Prostate gland (tissue), 2 donors: ENCODE measurements at regions not wholly inside any gene's neighbourhood (a gene's known extent, or its start where the extent isn't known, plus 50 kb on each side); places are given as distances from the start of the nearest gene placed in this dataset.

Source experiments
- DNase-seq: peaks from one replicate; pipeline ENCODE4 v3.0.0-alpha.2; 2019; ENCODE audit warnings: low spot score
- H3K27ac ChIP-seq, 2 donors: fragments of 200-600 bp; sonication (generic); 2 replicates each; pipeline ENCODE4 v1.5.1; 2017 to 2019
- H3K27me3 ChIP-seq: fragments of 200-600 bp; sonication (generic); replicated peaks from 2 replicates; pipeline ENCODE4 v1.5.1; 2019; ENCODE audit not compliant: insufficient read depth
- H3K36me3 ChIP-seq, 2 donors: fragments of 200-600 bp; sonication (generic); 1 replicate in 1 of 2; 2 replicates in 1 of 2; pipeline versions ENCODE4 v1.5.1 to v1.8.1; 2017 to 2019
- H3K4me1 ChIP-seq: fragments of 200-600 bp; sonication (generic); replicated peaks from 2 replicates; pipeline ENCODE4 v1.5.1; 2019
- H3K4me3 ChIP-seq, 2 donors: fragments of 200-600 bp; sonication (generic); 2 replicates each; pipeline ENCODE4 v1.5.1; 2017 to 2019
- H3K9me3 ChIP-seq: fragments of 200-600 bp; sonication (generic); 2 replicates; pipeline ENCODE4 v1.5.1; 2017
- CTCF ChIP-seq, 4 experiments: fragments of 200-600 bp in 2 of 4; fragments of 450-650 bp in 2 of 4; sonication (generic) in 2 of 4; IDR thresholded peaks; 1 replicate in 3 of 4; 2 replicates in 1 of 4; pipeline ENCODE4 v1.5.1; 2016 to 2019; ENCODE audit warnings: antibody characterized with exemption in 4 of 4, mild to moderate bottlenecking in 2 of 4, moderate library complexity in 2 of 4
- POLR2A ChIP-seq: fragments of 450-650 bp; IDR thresholded peaks from one replicate; pipeline ENCODE4 v1.6.1; 2016; ENCODE audit warnings: antibody characterized with exemption, mild to moderate bottlenecking
- POLR2AphosphoS5 ChIP-seq: sonication (generic); formaldehyde crosslinking; IDR thresholded peaks from one replicate; pipeline ENCODE4 v1.6.1; 2017; ENCODE audit warnings: antibody characterized with exemption
- WGBS: methylation state at CpG from one replicate; pipeline ENCODE4 v1.1.5; 2018; 5-methylcytosine and 5-hydroxymethylcytosine counted together
- intact Hi-C: fragments of 100-400 bp; cut with DNase I; formaldehyde crosslinking; loops from one replicate; pipeline ENCODE4 v1.14.2; 2022

- 84% methylated on average over 3 of the region's 3 CpGs for WGBS
- intact Hi-C loops: no loop called here
- Histone ChIP-seq H3K9me3 (no peaks in the 10 kb centered on the region), H3K27ac (no peak overlapping the region), H3K4me1 (no peaks in the 10 kb centered on the region), H3K27me3 (no peaks in the 10 kb centered on the region), H3K4me3 (no peak overlapping the region), H3K36me3 (no peaks in the 10 kb centered on the region)
- TF ChIP-seq POLR2A (no peak), POLR2AphosphoS5 (no peak), CTCF (IDR thresholded peaks at IDR 0.05) (no peak)
- DNase-seq: no peak
These were observed 126.0 kb downstream of the CAPZA3 start for GRCh38 chr12:18863769-18864500.

DNA sequence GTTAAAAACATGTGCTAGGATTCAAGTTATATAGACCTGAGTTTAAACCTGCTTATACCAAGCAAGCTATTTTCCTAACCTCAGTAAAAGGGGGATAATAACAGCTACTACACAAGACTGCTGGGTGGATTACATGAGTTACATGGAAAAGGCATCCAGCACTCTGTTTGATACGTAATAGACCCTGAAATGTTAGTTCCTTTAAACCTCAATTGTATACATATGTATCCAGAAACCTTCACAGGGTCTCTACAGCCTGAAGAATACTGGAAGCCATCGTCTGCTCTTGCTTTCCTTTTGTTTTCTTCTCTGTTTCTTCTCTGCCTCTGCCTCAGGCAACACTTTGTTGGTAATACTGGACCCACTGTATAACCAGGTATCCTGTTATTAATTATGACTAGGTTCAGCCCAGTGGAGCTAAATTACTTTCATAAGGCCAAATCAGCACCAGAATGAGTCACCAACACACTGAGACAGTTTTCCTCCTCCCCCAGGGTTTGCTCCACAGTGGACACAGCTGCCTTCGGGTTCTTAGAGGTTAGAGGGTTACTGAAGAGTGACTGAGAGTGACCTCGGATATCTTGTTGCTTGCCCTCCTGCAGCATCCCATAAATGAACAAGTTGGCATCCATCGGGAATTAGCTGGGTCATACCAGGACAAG, 127.1 kb downstream of the CAPZA3 start:
- H3K27ac ChIP-seq: no peak overlapping the region
- H3K27me3 ChIP-seq: no peaks in the 10 kb centered on the region
- H3K4me1 ChIP-seq: no peaks in the 10 kb centered on the region
- no peak for DNase-seq
- no peaks in the 10 kb centered on the region for H3K9me3 ChIP-seq
- H3K36me3 ChIP-seq: no peaks in the 10 kb centered on the region
- intact Hi-C loops: no loop called here
- WGBS: 79% methylated on average over 5 of the region's 5 CpGs
- no peak overlapping the region for H3K4me3 ChIP-seq
- TF ChIP-seq POLR2A (no peak), POLR2AphosphoS5 (no peak), CTCF (IDR thresholded peaks at IDR 0.05) (no peak)

GRCh38 chr12:18868717-18869116, 130.8 kb downstream of the CAPZA3 start:
- Histone ChIP-seq H3K4me3 (no peak overlapping the region), H3K4me1 (no peaks in the 10 kb centered on the region), H3K9me3 (no peaks in the 10 kb centered on the region), H3K36me3 (no peaks in the 10 kb centered on the region), H3K27ac (no peak overlapping the region), H3K27me3 (no peaks in the 10 kb centered on the region)
- no peak for DNase-seq
- TF ChIP-seq CTCF (IDR thresholded peaks at IDR 0.05): no peak
- TF ChIP-seq POLR2A: no peak
- TF ChIP-seq POLR2AphosphoS5: no peak
- intact Hi-C loops: no loop called here
- WGBS: 22% methylated on average over 2 of the region's 2 CpGs

- Histone ChIP-seq H3K36me3 (no peaks in the 10 kb centered on the region), H3K27ac (no peak overlapping the region), H3K4me3 (no peak overlapping the region), H3K27me3 (no peaks in the 10 kb centered on the region), H3K9me3 (no peaks in the 10 kb centered on the region), H3K4me1 (no peaks in the 10 kb centered on the region)
- 49% methylated on average over 2 of the region's 2 CpGs for WGBS
- intact Hi-C loops: no loop called here
- no peak for TF ChIP-seq POLR2AphosphoS5
- no peak for TF ChIP-seq CTCF (IDR thresholded peaks at IDR 0.05)
- TF ChIP-seq POLR2A: no peak
- no peak for DNase-seq
These were observed 134.9 kb downstream of the CAPZA3 start for GRCh38 chr12:18872770-18873169.

DNA sequence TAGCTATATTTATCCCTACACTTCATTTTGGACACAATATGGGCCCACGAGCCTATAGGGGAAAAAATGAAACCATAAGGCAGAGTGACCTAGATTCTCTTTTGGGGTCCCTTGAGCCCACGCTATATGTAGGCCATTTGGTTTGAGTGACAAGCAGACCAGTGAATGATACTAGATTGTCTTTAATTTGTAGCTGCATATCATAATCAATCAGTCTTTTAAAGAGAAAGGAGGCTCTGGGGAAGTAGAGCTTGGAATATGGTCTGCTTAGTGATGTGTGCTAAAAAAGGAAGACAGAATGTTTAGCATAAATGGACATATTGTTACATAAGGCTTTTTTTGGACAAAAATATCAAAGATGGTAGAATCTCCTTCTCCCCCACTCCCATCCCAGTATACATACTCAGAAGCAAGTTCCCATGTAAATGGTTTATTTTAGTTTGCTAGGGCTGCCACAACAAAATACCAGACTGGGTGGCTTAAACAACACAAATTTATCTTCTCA, 140.8 kb downstream of the CAPZA3 start:
- Histone ChIP-seq H3K4me3 (no peak overlapping the region), H3K27ac (no peak overlapping the region), H3K9me3 (no peaks in the 10 kb centered on the region), H3K36me3 (no peaks in the 10 kb centered on the region), H3K4me1 (no peaks in the 10 kb centered on the region), H3K27me3 (no peaks in the 10 kb centered on the region)
- 91% methylated on average over 2 of the region's 2 CpGs for WGBS
- TF ChIP-seq POLR2A (no peak), CTCF (IDR thresholded peaks at IDR 0.05) (no peak), POLR2AphosphoS5 (no peak)
- intact Hi-C loops: no loop called here
- DNase-seq: no peak
